Transverse colon (tissue), 4 donors: ENCODE measurements at regions not wholly inside any gene's neighbourhood (a gene's known extent, or its start where the extent isn't known, plus 50 kb on each side); places are given as distances from the start of the nearest gene placed in this dataset.

ENCODE experiments used
- DNase-seq: peaks from one replicate; pipeline ENCODE4 v3.0.0-alpha.2; 2019
- H3K27ac ChIP-seq, 4 donors: fragments of 200-600 bp; sonication (generic); 2 replicates each; pipeline ENCODE4 v1.5.1; 2016 to 2018; ENCODE audit warnings: inconsistent platforms in 4 of 4
- H3K27me3 ChIP-seq: fragments of 200-600 bp; sonication (generic); 2 replicates; pipeline ENCODE4 v1.5.1; 2017; ENCODE audit warnings: inconsistent platforms
- H3K36me3 ChIP-seq, 4 donors: fragments of 200-600 bp; sonication (generic); 2 replicates each; pipeline ENCODE4 v1.5.1; 2017 to 2019; ENCODE audit warnings: inconsistent platforms in 4 of 4
- H3K4me1 ChIP-seq, 4 donors: fragments of 200-600 bp; sonication (generic); 2 replicates each; pipeline ENCODE4 v1.5.1; 2017 to 2020; ENCODE audit warnings: inconsistent platforms in 4 of 4
- H3K4me3 ChIP-seq, 4 donors: fragments of 200-600 bp; sonication (generic); 1 replicate in 1 of 4; 2 replicates in 3 of 4; pipeline versions ENCODE4 v1.5.1 to v1.6.1; 2017 to 2019; ENCODE audit warnings: inconsistent platforms in 4 of 4
- H3K9me3 ChIP-seq, 2 donors: fragments of 200-600 bp; sonication (generic); 2 replicates each; pipeline ENCODE4 v1.5.1; 2017 to 2019; ENCODE audit warnings: inconsistent platforms in 2 of 2
- EP300 ChIP-seq: sonication (generic); formaldehyde crosslinking; IDR thresholded peaks from one replicate; pipeline ENCODE4 v1.6.1; 2017; ENCODE audit warnings: antibody characterized with exemption, low read depth
- POLR2A ChIP-seq: fragments of 450-650 bp; IDR thresholded peaks from one replicate; pipeline ENCODE4 v1.6.1; 2016; ENCODE audit warnings: antibody characterized with exemption, mild to moderate bottlenecking, moderate library complexity
- POLR2AphosphoS5 ChIP-seq, 3 donors: sonication (generic); formaldehyde crosslinking; IDR thresholded peaks; one replicate each; pipeline ENCODE4 v1.6.1; 2016; ENCODE audit warnings: antibody characterized with exemption in 3 of 3
- WGBS, 2 donors: methylation state at CpG; one replicate each; pipeline ENCODE4 v1.1.5; 2018; ENCODE audit warnings: low coverage in 1 of 2; 5-methylcytosine and 5-hydroxymethylcytosine counted together
- in situ Hi-C, 4 donors: fragments of 200-750 bp; cut with MboI; loops; one replicate each; pipeline versions ENCODE4 v1.15.0 to v1.15.1; 2017; ENCODE audit warnings: low sequenced_read_pairs in 3 of 4, low pct_ligation_motif_present in 1 of 4, low pct_unique_long_range_greater_than_20kb in 1 of 4
- intact Hi-C: fragments of 100-400 bp; cut with DNase I; formaldehyde crosslinking; loops from one replicate; pipeline ENCODE4 v1.15.1; 2023; ENCODE audit warnings: low total_unique reads
- TF ChIP-seq, protein P1 (sequence below), 5 experiments: fragments of 200-600 bp in 3 of 5; fragments of 450-650 bp in 2 of 5; sonication (generic) in 3 of 5; IDR thresholded peaks; 1 replicate in 2 of 5; 2 replicates in 3 of 5; pipeline ENCODE4 v1.5.1; 2016 to 2017; ENCODE audit warnings: antibody characterized with exemption in 5 of 5, inconsistent platforms in 3 of 5, mild to moderate bottlenecking in 2 of 5, moderate library complexity in 1 of 5

DNA sequence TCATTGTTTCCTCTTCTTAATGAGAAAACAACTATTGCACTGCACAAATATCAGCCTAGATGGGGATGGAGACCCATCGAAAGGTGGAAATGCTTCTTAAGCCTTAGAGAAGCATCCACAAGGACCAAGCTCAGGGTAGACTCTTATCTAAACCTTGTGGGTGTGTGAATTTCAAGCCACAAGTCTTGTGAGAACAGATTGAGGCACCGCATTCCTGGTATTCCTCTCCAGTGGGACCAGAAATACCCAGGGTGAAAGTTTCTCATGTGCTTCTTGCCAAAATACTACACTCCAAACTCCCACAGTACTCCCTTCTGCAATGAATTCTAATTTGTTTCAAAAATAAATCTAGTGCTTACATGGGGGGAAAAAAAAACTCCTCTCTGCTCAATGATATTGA is 375.6 kb downstream of the PDGFC start:
- H3K4me1 ChIP-seq, result peaks cover 0 to 9% (median 0%) of the 10 kb centered on the region in 4 donors
- intact Hi-C loops, result no loop called here
- TF ChIP-seq, protein P1, sequence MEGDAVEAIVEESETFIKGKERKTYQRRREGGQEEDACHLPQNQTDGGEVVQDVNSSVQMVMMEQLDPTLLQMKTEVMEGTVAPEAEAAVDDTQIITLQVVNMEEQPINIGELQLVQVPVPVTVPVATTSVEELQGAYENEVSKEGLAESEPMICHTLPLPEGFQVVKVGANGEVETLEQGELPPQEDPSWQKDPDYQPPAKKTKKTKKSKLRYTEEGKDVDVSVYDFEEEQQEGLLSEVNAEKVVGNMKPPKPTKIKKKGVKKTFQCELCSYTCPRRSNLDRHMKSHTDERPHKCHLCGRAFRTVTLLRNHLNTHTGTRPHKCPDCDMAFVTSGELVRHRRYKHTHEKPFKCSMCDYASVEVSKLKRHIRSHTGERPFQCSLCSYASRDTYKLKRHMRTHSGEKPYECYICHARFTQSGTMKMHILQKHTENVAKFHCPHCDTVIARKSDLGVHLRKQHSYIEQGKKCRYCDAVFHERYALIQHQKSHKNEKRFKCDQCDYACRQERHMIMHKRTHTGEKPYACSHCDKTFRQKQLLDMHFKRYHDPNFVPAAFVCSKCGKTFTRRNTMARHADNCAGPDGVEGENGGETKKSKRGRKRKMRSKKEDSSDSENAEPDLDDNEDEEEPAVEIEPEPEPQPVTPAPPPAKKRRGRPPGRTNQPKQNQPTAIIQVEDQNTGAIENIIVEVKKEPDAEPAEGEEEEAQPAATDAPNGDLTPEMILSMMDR (IDR thresholded peaks at IDR 0.05), result no peak
- TF ChIP-seq POLR2AphosphoS5 (IDR thresholded peaks at IDR 0.05) (no peak), POLR2A (no peak), EP300 (no peak)
- H3K36me3 ChIP-seq, result no peaks in the 10 kb centered on the region
- H3K9me3 ChIP-seq, result no peaks in the 10 kb centered on the region
- H3K4me3 ChIP-seq, result no peak overlapping the region
- 82% methylated on average over 2 of the region's 2 CpGs; no CpG with 5 or more reads in 1 of the 2 donors for WGBS, 2 donors
- no peaks in the 10 kb centered on the region for H3K27me3 ChIP-seq
- in situ Hi-C loops, result no loop called here
- no peak for DNase-seq
- H3K27ac ChIP-seq, result no peak overlapping the region

- intact Hi-C loops, result no loop called here
- WGBS, 2 donors, result 0 to 26% methylated on average over 1 of the region's 1 CpG
- H3K4me3 ChIP-seq, result no peak overlapping the region
- TF ChIP-seq POLR2A (no peak), EP300 (no peak), POLR2AphosphoS5 (IDR thresholded peaks at IDR 0.05) (no peak)
- TF ChIP-seq, protein P1 (IDR thresholded peaks at IDR 0.05), result no peak
- H3K27ac ChIP-seq, result no peak overlapping the region
- H3K4me1 ChIP-seq, result peaks cover 0 to 9% (median 0%) of the 10 kb centered on the region in 4 donors
- in situ Hi-C loops, result no loop called here
- no peaks in the 10 kb centered on the region for H3K36me3 ChIP-seq
- no peaks in the 10 kb centered on the region for H3K9me3 ChIP-seq
- no peak for DNase-seq
- H3K27me3 ChIP-seq, result no peaks in the 10 kb centered on the region
Measured at GRCh38 chr4:156595041-156595440, 376.6 kb downstream of the PDGFC start.

GRCh38 chr4:156594624-156595023 is 377.0 kb downstream of the PDGFC start:
- intact Hi-C loops, result no loop called here
- Histone ChIP-seq H3K36me3 (no peaks in the 10 kb centered on the region), H3K27me3 (no peaks in the 10 kb centered on the region), H3K4me3 (no peak overlapping the region), H3K4me1 (peaks cover 0 to 9% (median 0%) of the 10 kb centered on the region in 4 donors), H3K27ac (no peak overlapping the region), H3K9me3 (no peaks in the 10 kb centered on the region)
- WGBS, 2 donors, result 16 to 17% methylated on average over 1 to 3 of the region's 3 CpGs
- TF ChIP-seq, protein P1 (IDR thresholded peaks at IDR 0.05), result no peak
- TF ChIP-seq POLR2A, result no peak
- no peak for TF ChIP-seq EP300
- in situ Hi-C loops, result no loop called here
- peak; percentile 25 for DNase-seq

DNA sequence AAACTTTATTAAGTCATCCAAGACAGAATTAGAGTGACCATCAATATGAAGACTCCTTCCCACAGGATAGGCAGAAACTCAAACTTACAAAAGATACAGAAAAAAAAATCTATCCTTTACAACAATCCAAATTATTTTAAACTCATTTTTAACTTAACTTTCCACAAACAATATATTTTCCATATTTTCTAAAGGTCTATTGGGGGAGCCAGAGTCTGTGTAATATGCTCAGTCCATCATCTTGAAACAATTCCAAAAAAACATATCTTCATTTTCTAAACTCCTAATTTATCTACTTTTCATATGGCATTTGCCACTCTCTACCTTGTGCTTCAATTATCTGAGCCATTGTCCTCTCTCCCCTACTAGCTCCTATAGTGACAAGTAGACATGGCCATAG is 378.1 kb downstream of the PDGFC start:
- no peaks in the 10 kb centered on the region for H3K9me3 ChIP-seq
- in situ Hi-C loops (no loop called here), intact Hi-C loops (no loop called here)
- H3K4me1 ChIP-seq, result peaks cover 0 to 8% (median 0%) of the 10 kb centered on the region in 4 donors
- H3K4me3 ChIP-seq, result no peak overlapping the region
- no peak for TF ChIP-seq POLR2A
- no peak for TF ChIP-seq EP300
- TF ChIP-seq, protein P1 (IDR thresholded peaks at IDR 0.05), result no peak
- no peak for TF ChIP-seq POLR2AphosphoS5 (IDR thresholded peaks at IDR 0.05)
- no peak overlapping the region for H3K27ac ChIP-seq
- no peak for DNase-seq
- H3K27me3 ChIP-seq, result no peaks in the 10 kb centered on the region
- H3K36me3 ChIP-seq, result no peaks in the 10 kb centered on the region
